ENCODE measurements at regions not wholly inside any gene's neighbourhood (a gene's known extent, or its start where the extent isn't known, plus 50 kb on each side); places are given as distances from the start of the nearest gene placed in this dataset.

- Mint-ChIP-seq H3K27me3 (ENCODE audit: low read depth) (no peaks in the 10 kb centered on the region), H3K4me3 (no peak overlapping the region), H3K4me1 (ENCODE audit: low read depth) (peaks cover 3% of the 10 kb centered on the region), H3K36me3 (ENCODE audit: insufficient read depth) (no peaks in the 10 kb centered on the region), H3K9me3 (peaks cover 19% of the 10 kb centered on the region)
- DNase-seq (no peak), ATAC-seq (no peak)
These were observed 147.8 kb upstream of the TGFBR2 start for GRCh38 chr3:30458376-30459171.

- no peak overlapping the region for H3K4me3 Mint-ChIP-seq
- H3K4me1 Mint-ChIP-seq (ENCODE audit: low read depth), result peaks cover 3% of the 10 kb centered on the region
- H3K9me3 Mint-ChIP-seq, result peaks cover 30% of the 10 kb centered on the region
- H3K36me3 Mint-ChIP-seq (ENCODE audit: insufficient read depth), result peaks cover 4% of the 10 kb centered on the region
- no peaks in the 10 kb centered on the region for H3K27me3 Mint-ChIP-seq (ENCODE audit: low read depth)
- DNase-seq, result no peak
- no peak for ATAC-seq
These were observed 145.1 kb upstream of the TGFBR2 start for GRCh38 chr3:30461311-30461710.

- peaks cover 30% of the 10 kb centered on the region for H3K9me3 Mint-ChIP-seq
- peaks cover 4% of the 10 kb centered on the region for H3K36me3 Mint-ChIP-seq (ENCODE audit: insufficient read depth)
- no peak overlapping the region for H3K4me3 Mint-ChIP-seq
- H3K4me1 Mint-ChIP-seq (ENCODE audit: low read depth), result no peaks in the 10 kb centered on the region
- ATAC-seq (no peak), DNase-seq (no peak)
- H3K27me3 Mint-ChIP-seq (ENCODE audit: low read depth), result no peaks in the 10 kb centered on the region
These were observed 143.5 kb upstream of the TGFBR2 start for GRCh38 chr3:30462721-30463470.

GRCh38 chr3:30464381-30464780 is 142.0 kb upstream of the TGFBR2 start:
- DNase-seq, result no peak
- H3K4me3 Mint-ChIP-seq, result no peak overlapping the region

GRCh38 chr3:30465454-30465853 is 140.9 kb upstream of the TGFBR2 start:
- no peaks in the 10 kb centered on the region for H3K27me3 Mint-ChIP-seq (ENCODE audit: low read depth)
- H3K4me3 Mint-ChIP-seq, result no peak overlapping the region
- peaks cover 4% of the 10 kb centered on the region for H3K36me3 Mint-ChIP-seq (ENCODE audit: insufficient read depth)
- DNase-seq, result no peak
- no peak for ATAC-seq
- H3K9me3 Mint-ChIP-seq, result peaks cover 10% of the 10 kb centered on the region
- peaks cover 1% of the 10 kb centered on the region for H3K4me1 Mint-ChIP-seq (ENCODE audit: low read depth)

More at GRCh38 chr3:30464381-30464780, 142.0 kb upstream of the TGFBR2 start:
- H3K9me3 Mint-ChIP-seq, result peaks cover 21% of the 10 kb centered on the region
- peaks cover 4% of the 10 kb centered on the region for H3K36me3 Mint-ChIP-seq (ENCODE audit: insufficient read depth)
- no peak for ATAC-seq
- H3K4me1 Mint-ChIP-seq (ENCODE audit: low read depth), result no peaks in the 10 kb centered on the region
- H3K27me3 Mint-ChIP-seq (ENCODE audit: low read depth), result no peaks in the 10 kb centered on the region

- Mint-ChIP-seq H3K36me3 (ENCODE audit: insufficient read depth) (peaks cover 4% of the 10 kb centered on the region), H3K27me3 (ENCODE audit: low read depth) (no peaks in the 10 kb centered on the region), H3K9me3 (peaks cover 10% of the 10 kb centered on the region), H3K4me3 (no peak overlapping the region), H3K4me1 (ENCODE audit: low read depth) (peaks cover 7% of the 10 kb centered on the region)
- DNase-seq, result no peak
- ATAC-seq, result no peak
These were observed 138.7 kb upstream of the TGFBR2 start for GRCh38 chr3:30467596-30468238.

- Mint-ChIP-seq H3K36me3 (ENCODE audit: insufficient read depth) (peaks cover 4% of the 10 kb centered on the region), H3K27me3 (ENCODE audit: low read depth) (no peaks in the 10 kb centered on the region), H3K4me3 (no peak overlapping the region), H3K9me3 (peaks cover 10% of the 10 kb centered on the region), H3K4me1 (ENCODE audit: low read depth) (peaks cover 10% of the 10 kb centered on the region)
- DNase-seq, result no peak
- no peak for ATAC-seq
These were observed 137.3 kb upstream of the TGFBR2 start for GRCh38 chr3:30469133-30469532.

- Mint-ChIP-seq H3K27me3 (ENCODE audit: low read depth) (no peaks in the 10 kb centered on the region), H3K4me3 (no peak overlapping the region), H3K36me3 (ENCODE audit: insufficient read depth) (no peaks in the 10 kb centered on the region), H3K9me3 (no peaks in the 10 kb centered on the region), H3K4me1 (ENCODE audit: low read depth) (peaks cover 22% of the 10 kb centered on the region)
- ATAC-seq (no peak), DNase-seq (no peak)
These were observed 135.9 kb upstream of the TGFBR2 start for GRCh38 chr3:30470496-30470895.

- H3K4me1 Mint-ChIP-seq (ENCODE audit: low read depth), result peaks cover 23% of the 10 kb centered on the region
- H3K27me3 Mint-ChIP-seq (ENCODE audit: low read depth), result no peaks in the 10 kb centered on the region
- no peak for ATAC-seq
- H3K9me3 Mint-ChIP-seq, result no peaks in the 10 kb centered on the region
- H3K4me3 Mint-ChIP-seq, result no peak overlapping the region
- H3K36me3 Mint-ChIP-seq (ENCODE audit: insufficient read depth), result no peaks in the 10 kb centered on the region
- DNase-seq, result no peak
These were observed 135.3 kb upstream of the TGFBR2 start for GRCh38 chr3:30471066-30471465.

- Mint-ChIP-seq H3K9me3 (no peaks in the 10 kb centered on the region), H3K27me3 (ENCODE audit: low read depth) (no peaks in the 10 kb centered on the region), H3K36me3 (ENCODE audit: insufficient read depth) (no peaks in the 10 kb centered on the region), H3K4me1 (ENCODE audit: low read depth) (peaks cover 28% of the 10 kb centered on the region), H3K4me3 (no peak overlapping the region)
- ATAC-seq (no peak), DNase-seq (no peak)
These were observed 134.5 kb upstream of the TGFBR2 start for GRCh38 chr3:30471796-30472489.

- H3K36me3 Mint-ChIP-seq (ENCODE audit: insufficient read depth), result no peaks in the 10 kb centered on the region
- no peaks in the 10 kb centered on the region for H3K9me3 Mint-ChIP-seq
- ATAC-seq (no peak), DNase-seq (no peak)
- H3K4me1 Mint-ChIP-seq (ENCODE audit: low read depth), result peaks cover 38% of the 10 kb centered on the region
- no peaks in the 10 kb centered on the region for H3K27me3 Mint-ChIP-seq (ENCODE audit: low read depth)
- no peak overlapping the region for H3K4me3 Mint-ChIP-seq
These were observed 132.9 kb upstream of the TGFBR2 start for GRCh38 chr3:30473374-30474051.

GRCh38 chr3:30474371-30474770 is 132.0 kb upstream of the TGFBR2 start:
- no peak for ATAC-seq
- H3K36me3 Mint-ChIP-seq (ENCODE audit: insufficient read depth), result no peaks in the 10 kb centered on the region
- H3K27me3 Mint-ChIP-seq (ENCODE audit: low read depth), result no peaks in the 10 kb centered on the region
- peaks cover 38% of the 10 kb centered on the region for H3K4me1 Mint-ChIP-seq (ENCODE audit: low read depth)
- no peak overlapping the region for H3K4me3 Mint-ChIP-seq
- no peak for DNase-seq
- H3K9me3 Mint-ChIP-seq, result no peaks in the 10 kb centered on the region

GRCh38 chr3:30475038-30475808 is 131.2 kb upstream of the TGFBR2 start:
- Mint-ChIP-seq H3K4me1 (ENCODE audit: low read depth) (peaks cover 38% of the 10 kb centered on the region), H3K36me3 (ENCODE audit: insufficient read depth) (no peaks in the 10 kb centered on the region), H3K4me3 (no peak overlapping the region), H3K27me3 (ENCODE audit: low read depth) (no peaks in the 10 kb centered on the region), H3K9me3 (no peaks in the 10 kb centered on the region)
- peak; percentile 82 to 87 for ATAC-seq
- DNase-seq, result peak; percentile 23

Measured in activated T-cell treated with anti-CD3 and anti-CD28 coated beads, Interleukin-2, amount 50 U/mL, for 4 hours (primary cell).